SK-N-SH (cell line): ENCODE measurements at regions not wholly inside any gene's neighbourhood (a gene's known extent, or its start where the extent isn't known, plus 50 kb on each side); places are given as distances from the start of the nearest gene placed in this dataset.

Experiments used
- CTCF ChIA-PET: fragments of 300-600, 350-600 bp; formaldehyde crosslinking; extraction: SDS; loops from one replicate; lab custom pipeline; 2021; lab: Yijun Ruan, JAX
- POLR2A ChIA-PET: fragments of 350-600 bp; sonication (Branson Sonifier 250); formaldehyde crosslinking; extraction: SDS; loops from one replicate; lab custom pipeline; 2020; ENCODE audit warnings: antibody characterized with exemption, inconsistent platforms; lab: Yijun Ruan, JAX
- DNase-seq: peaks from one replicate; pipeline ENCODE4 v3.0.0; 2012
- H2AFZ ChIP-seq: fragments of 200-600 bp; sonication (generic); 2 replicates; pipeline ENCODE4 v1.8.1; 2016; ENCODE audit warnings: antibody characterized with exemption, mild to moderate bottlenecking, low read depth
- H3F3A ChIP-seq: fragments of 200-600 bp; sonication (generic); replicated peaks from 2 replicates; pipeline ENCODE3; 2016; ENCODE audit warnings: antibody characterized with exemption, mild to moderate bottlenecking; ENCODE audit not compliant: insufficient read depth
- H3K27ac ChIP-seq, 2 experiments: fragments of 200-500 bp in 1 of 2; fragments of 200-600 bp in 1 of 2; sonication (Bioruptor generic) in 1 of 2; sonication (generic), shearing (Covaris generic) in 1 of 2; 2 replicates each; pipeline versions ENCODE4 v1.5.1 to v1.6.1; 2014 to 2016; ENCODE audit warnings: low read depth in 2 of 2, inconsistent platforms in 1 of 2, low read length in 1 of 2, mild to moderate bottlenecking in 1 of 2, mixed read lengths in 1 of 2
- H3K27me3 ChIP-seq: fragments of 200-600 bp; sonication (generic), shearing (Covaris generic); 2 replicates; pipeline ENCODE4 v1.6.1; 2016; ENCODE audit warnings: mixed run types; ENCODE audit not compliant: insufficient read depth
- H3K36me3 ChIP-seq, 2 experiments: fragments of 200-500 bp in 1 of 2; fragments of 200-600 bp in 1 of 2; sonication (Bioruptor generic) in 1 of 2; sonication (generic) in 1 of 2; replicated peaks in 1 of 2; 2 replicates each; pipeline versions ENCODE3 to v1.5.1; 2014 to 2016; ENCODE audit warnings: low read length in 1 of 2, mild to moderate bottlenecking in 1 of 2; ENCODE audit not compliant: insufficient read depth in 2 of 2, control insufficient read depth in 1 of 2
- H3K4me1 ChIP-seq, 2 experiments: fragments of 200-500 bp in 1 of 2; fragments of 200-600 bp in 1 of 2; sonication (Bioruptor generic) in 1 of 2; sonication (generic), shearing (Covaris generic) in 1 of 2; 2 replicates each; pipeline versions ENCODE4 v1.5.1 to v1.6.1; 2014 to 2016; ENCODE audit warnings: low read depth in 1 of 2, low read length in 1 of 2, mixed run types in 1 of 2; ENCODE audit not compliant: insufficient read depth in 2 of 2, control insufficient read depth in 1 of 2
- H3K4me2 ChIP-seq: fragments of 200-600 bp; sonication (generic), shearing (Covaris generic); 2 replicates; pipeline ENCODE4 v1.6.1; 2017; ENCODE audit warnings: mixed run types
- H3K4me3 ChIP-seq, 2 experiments: fragments of 200-500 bp in 1 of 2; fragments of 200-600 bp in 1 of 2; sonication (Bioruptor generic) in 1 of 2; sonication (generic), shearing (Covaris generic) in 1 of 2; 2 replicates each; pipeline versions ENCODE4 v1.5.1 to v1.8.1; 2014 to 2016; ENCODE audit warnings: low read depth in 2 of 2, inconsistent platforms in 1 of 2, low read length in 1 of 2, mild to moderate bottlenecking in 1 of 2, mixed read lengths in 1 of 2, moderate library complexity in 1 of 2
- H3K79me2 ChIP-seq: fragments of 200-600 bp; sonication (generic); 2 replicates; pipeline ENCODE4 v1.8.1; 2017; ENCODE audit warnings: mild to moderate bottlenecking; ENCODE audit not compliant: insufficient read depth
- H3K9ac ChIP-seq: fragments of 200-600 bp; sonication (generic); 2 replicates; pipeline ENCODE4 v1.6.1; 2017; ENCODE audit warnings: mixed run types
- H3K9me2 ChIP-seq: fragments of 200-600 bp; sonication (generic); 2 replicates; pipeline ENCODE4 v1.6.1; 2017; ENCODE audit warnings: mixed run types
- H3K9me3 ChIP-seq: fragments of 200-600 bp; sonication (generic); 2 replicates; pipeline ENCODE4 v1.6.1; 2017; ENCODE audit warnings: mixed run types, mild to moderate bottlenecking, moderate library complexity
- H4K20me1 ChIP-seq: fragments of 200-600 bp; sonication (generic); 2 replicates; pipeline ENCODE4 v1.6.1; 2017; ENCODE audit warnings: mild to moderate bottlenecking, mixed run types; ENCODE audit not compliant: insufficient read depth
- CHD2 ChIP-seq: fragments of 150-350 bp; IDR thresholded peaks from 2 replicates; pipeline ENCODE4 v1.6.1; 2018; ENCODE audit warnings: low read length; ENCODE audit not compliant: partially characterized antibody
- CTCF ChIP-seq: fragments of 200-600 bp; sonication (generic); IDR thresholded peaks from 2 replicates; pipeline ENCODE4 v1.6.1; 2017; ENCODE audit warnings: antibody characterized with exemption, mild to moderate bottlenecking, moderate library complexity
- FOSL2 ChIP-seq: IDR thresholded peaks from 2 replicates; pipeline ENCODE4 v1.4.0; 2012; ENCODE audit warnings: low read depth, mild to moderate bottlenecking, moderate library complexity, borderline replicate concordance
- FOXM1 ChIP-seq: IDR thresholded peaks from 2 replicates; pipeline ENCODE4 v1.4.0; 2012; ENCODE audit warnings: low read depth, mild to moderate bottlenecking
- GATA2 ChIP-seq: sonication (generic); formaldehyde crosslinking; IDR thresholded peaks from 2 replicates; pipeline ENCODE4 v1.5.0; 2020; ENCODE audit warnings: mild to moderate bottlenecking, missing genetic modification reagents
- JUND ChIP-seq: IDR thresholded peaks from 2 replicates; pipeline ENCODE4 v1.4.0; 2012
- MEF2A ChIP-seq: IDR thresholded peaks from 2 replicates; pipeline ENCODE4 v1.4.0; 2012; ENCODE audit warnings: low read depth, borderline replicate concordance
- MXI1 ChIP-seq: IDR thresholded peaks from 2 replicates; pipeline ENCODE4 v1.6.1; 2012; ENCODE audit warnings: mild to moderate bottlenecking, low read depth, low read length, improper control_type of control experiment
- NFIC ChIP-seq: IDR thresholded peaks from 2 replicates; pipeline ENCODE4 v1.4.0; 2012; ENCODE audit warnings: borderline replicate concordance
- PBX3 ChIP-seq: IDR thresholded peaks from 2 replicates; pipeline ENCODE4; 2012
- POLR2AphosphoS5 ChIP-seq: IDR thresholded peaks from 2 replicates; pipeline ENCODE4 v1.6.1; 2012; ENCODE audit warnings: low read depth, low read length
- RAD21 ChIP-seq: IDR thresholded peaks from 2 replicates; pipeline ENCODE4 v1.6.1; 2012; ENCODE audit warnings: mild to moderate bottlenecking, low read length
- RCOR1 ChIP-seq: fragments of 150-350 bp; IDR thresholded peaks from 2 replicates; pipeline ENCODE4 v1.6.1; 2017; ENCODE audit warnings: antibody characterized with exemption, low read length
- RFX5 ChIP-seq: IDR thresholded peaks from 2 replicates; pipeline ENCODE4 v1.6.1; 2012; ENCODE audit warnings: mild to moderate bottlenecking, improper control_type of control experiment, low read length
- TAF1 ChIP-seq: IDR thresholded peaks from 2 replicates; pipeline ENCODE4 v1.6.1; 2012; ENCODE audit warnings: low read depth, mild to moderate bottlenecking, low read length, moderate library complexity, borderline replicate concordance
- USF2 ChIP-seq: fragments of 150-350 bp; IDR thresholded peaks from 2 replicates; pipeline ENCODE4 v1.6.1; 2017; ENCODE audit warnings: antibody characterized with exemption, low read length, low read depth, borderline replicate concordance
- YY1 ChIP-seq: IDR thresholded peaks from 2 replicates; pipeline ENCODE4 v1.4.0; 2012; ENCODE audit warnings: low read depth, mild to moderate bottlenecking
- WGBS: methylation state at CpG from one replicate; pipeline ENCODE4 v1.1.6; 2017; ENCODE audit warnings: low lambda C conversion rate; 5-methylcytosine and 5-hydroxymethylcytosine counted together

- no peak for TF ChIP-seq USF2
- TF ChIP-seq TAF1: no peak
- TF ChIP-seq FOSL2: no peak
- TF ChIP-seq CHD2: no peak
Measured at GRCh38 chr14:94887591-94887990, 117.7 kb upstream of the GSC start (continued).

GRCh38 chr14:94886931-94887330 is 117.0 kb upstream of the GSC start:
- POLR2A ChIA-PET: no interaction called here
- no peaks in the 10 kb centered on the region for H3F3A ChIP-seq
- H4K20me1 ChIP-seq: no peaks in the 10 kb centered on the region
- H2AFZ ChIP-seq: no peak overlapping the region
- no peak overlapping the region for H3K9ac ChIP-seq
- WGBS: 30% methylated on average over 3 of the region's 7 CpGs
- CTCF ChIA-PET: interaction anchor here (0.6 kb wide), 1 partner anchor 73 kb away, joined by 3 read pairs; no protein-coding TSS in a partner anchor
- no peak overlapping the region for H3K4me2 ChIP-seq
- DNase-seq: no peak
- no peak overlapping the region for H3K27ac ChIP-seq
- no peaks in the 10 kb centered on the region for H3K9me2 ChIP-seq
- H3K9me3 ChIP-seq: no peaks in the 10 kb centered on the region
- H3K4me3 ChIP-seq: no peak overlapping the region
- H3K27me3 ChIP-seq: no peaks in the 10 kb centered on the region
- H3K79me2 ChIP-seq: no peaks in the 10 kb centered on the region
- no peaks in the 10 kb centered on the region for H3K36me3 ChIP-seq
- TF ChIP-seq FOXM1: no peak
- no peak for TF ChIP-seq TAF1
- TF ChIP-seq POLR2AphosphoS5: no peak
- no peak for TF ChIP-seq RAD21
- no peak for TF ChIP-seq RCOR1
- TF ChIP-seq GATA2 (CRISPR knock-in tag): no peak
- no peak for TF ChIP-seq JUND
- TF ChIP-seq RFX5: no peak
- no peak for TF ChIP-seq MXI1
- no peak for TF ChIP-seq USF2
- no peak for TF ChIP-seq PBX3
- TF ChIP-seq NFIC: no peak
- no peak for TF ChIP-seq CTCF
- no peak for TF ChIP-seq YY1
- no peak for TF ChIP-seq MEF2A
- TF ChIP-seq, all 33 proteins: peak for 0
- H3K4me1 ChIP-seq: no peaks in the 10 kb centered on the region; a peak in 1 of 4 replicates
